Mesenchymal stem cell (in vitro differentiated cells and primary cell): ENCODE measurements at regions not wholly inside any gene's neighbourhood (a gene's known extent, or its start where the extent isn't known, plus 50 kb on each side); places are given as distances from the start of the nearest gene placed in this dataset. TPM values are rescaled to one million over a fixed set of nuclear protein-coding genes. Genes with fewer than 3 reads are reported as not detected.
"Not testable (repeated sequence)": the region's sequence is repeated elsewhere in the genome, so short reads cannot be mapped to it uniquely, and the experiment has no call there.

Experiments used
- DNase-seq: peaks from one replicate; pipeline ENCODE4 v3.0.0-alpha.2; 2013
- H2AFZ ChIP-seq: one replicate; pipeline ENCODE4 v1.6.1; 2013; ENCODE audit warnings: low read depth, mild to moderate bottlenecking, control low read depth, inconsistent platforms, low read length, moderate library complexity
- H2AK5ac ChIP-seq: 2 replicates; pipeline ENCODE4 v1.6.1; 2013; ENCODE audit warnings: low read length, moderate library complexity, mild to moderate bottlenecking, inconsistent platforms; ENCODE audit not compliant: severe bottlenecking
- H2BK120ac ChIP-seq: one replicate; pipeline ENCODE4 v1.6.1; 2013; ENCODE audit warnings: low read depth, mild to moderate bottlenecking, inconsistent platforms, low read length, moderate library complexity
- H2BK12ac ChIP-seq, 2 experiments: one replicate each; pipeline ENCODE4 v1.6.1; 2013; ENCODE audit warnings: inconsistent platforms in 2 of 2, low read length in 2 of 2, mild to moderate bottlenecking in 2 of 2, moderate library complexity in 2 of 2, control low read depth in 1 of 2
- H2BK15ac ChIP-seq: one replicate; pipeline ENCODE4 v1.6.1; 2013; ENCODE audit warnings: mild to moderate bottlenecking, low read depth, inconsistent platforms; ENCODE audit not compliant: poor library complexity, severe bottlenecking
- H2BK5ac ChIP-seq: 2 replicates; pipeline ENCODE4 v1.6.1; 2013; ENCODE audit warnings: low read depth, mild to moderate bottlenecking, low read length, control low read depth, inconsistent platforms; ENCODE audit not compliant: poor library complexity, severe bottlenecking
- H3K14ac ChIP-seq, 2 experiments: one replicate each; pipeline ENCODE4 v1.6.1; 2013; ENCODE audit warnings: inconsistent platforms in 2 of 2, low read length in 2 of 2, control low read depth in 1 of 2, mild to moderate bottlenecking in 1 of 2, moderate library complexity in 1 of 2
- H3K18ac ChIP-seq, 2 experiments: one replicate each; pipeline ENCODE4 v1.6.1; 2013; ENCODE audit warnings: inconsistent platforms in 2 of 2, low read length in 2 of 2, control low read depth in 1 of 2, low read depth in 1 of 2, mild to moderate bottlenecking in 1 of 2
- H3K23ac ChIP-seq, 2 experiments: one replicate each; pipeline ENCODE4 v1.6.1; 2013; ENCODE audit warnings: inconsistent platforms in 2 of 2, low read length in 2 of 2, mild to moderate bottlenecking in 2 of 2, moderate library complexity in 2 of 2, control low read depth in 1 of 2
- H3K27ac ChIP-seq: 2 replicates; pipeline ENCODE4 v1.5.1; 2013; ENCODE audit warnings: mild to moderate bottlenecking, moderate library complexity, low read length, control low read depth, inconsistent platforms; ENCODE audit not compliant: poor library complexity, severe bottlenecking
- H3K27me3 ChIP-seq, 2 experiments: 2 replicates each; pipeline versions ENCODE4 v1.6.1 to v1.7.0; 2013; ENCODE audit warnings: low read length in 2 of 2, mild to moderate bottlenecking in 2 of 2, moderate library complexity in 2 of 2, control low read depth in 1 of 2, inconsistent platforms in 1 of 2; ENCODE audit not compliant: control insufficient read depth in 1 of 2, insufficient read depth in 1 of 2
- H3K36me3 ChIP-seq, 2 experiments: 2 replicates each; pipeline versions ENCODE4 v1.6.1 to v1.7.0; 2013; ENCODE audit warnings: low read length in 2 of 2, control low read depth in 1 of 2, inconsistent platforms in 1 of 2, low read depth in 1 of 2, mild to moderate bottlenecking in 1 of 2; ENCODE audit not compliant: insufficient read depth in 2 of 2, control insufficient read depth in 1 of 2
- H3K4ac ChIP-seq, 2 experiments: one replicate each; pipeline ENCODE4 v1.6.1; 2013; ENCODE audit warnings: inconsistent platforms in 2 of 2, low read length in 2 of 2, mild to moderate bottlenecking in 2 of 2, moderate library complexity in 2 of 2, control low read depth in 1 of 2, low read depth in 1 of 2
- H3K4me1 ChIP-seq: 2 replicates; pipeline ENCODE4 v1.6.1; 2013; ENCODE audit warnings: low read depth, low read length, control low read depth; ENCODE audit not compliant: control insufficient read depth, insufficient read depth
- H3K4me2 ChIP-seq: 2 replicates; pipeline ENCODE4 v1.6.1; 2013; ENCODE audit warnings: low read length, mild to moderate bottlenecking, inconsistent platforms; ENCODE audit not compliant: poor library complexity, severe bottlenecking
- H3K4me3 ChIP-seq, 2 experiments: 2 replicates each; pipeline versions ENCODE4 v1.5.1 to v1.7.0; 2013; ENCODE audit warnings: low read length in 2 of 2, mild to moderate bottlenecking in 2 of 2, control low read depth in 1 of 2, low read depth in 1 of 2; ENCODE audit not compliant: insufficient read depth in 1 of 2
- H3K79me1 ChIP-seq: replicated peaks from 2 replicates; pipeline ENCODE4 v1.6.1; 2013; ENCODE audit warnings: mild to moderate bottlenecking, control low read depth, low read length, inconsistent platforms; ENCODE audit not compliant: poor library complexity, severe bottlenecking
- H3K9ac ChIP-seq: 2 replicates; pipeline ENCODE4 v1.7.0; 2013; ENCODE audit warnings: mild to moderate bottlenecking, low read length, moderate library complexity
- H3K9me3 ChIP-seq: 2 replicates; pipeline ENCODE4 v1.7.0; 2013; ENCODE audit warnings: mild to moderate bottlenecking, low read length; ENCODE audit not compliant: control insufficient read depth
- H4K8ac ChIP-seq: one replicate; pipeline ENCODE4 v1.6.1; 2013; ENCODE audit warnings: inconsistent platforms, mild to moderate bottlenecking, low read length, moderate library complexity
- H4K91ac ChIP-seq: one replicate; pipeline ENCODE4 v1.6.1; 2013; ENCODE audit warnings: mild to moderate bottlenecking, low read length, inconsistent platforms
- WGBS: methylation state at CpG from one replicate; pipeline ENCODE4 v1.1.7; 2013; ENCODE audit warnings: mixed read lengths; 5-methylcytosine and 5-hydroxymethylcytosine counted together
- small RNA-seq: library from polyadenylated mRNA; stranded (forward); fragments of <200 nt; extraction: miRNeasy Mini kit (QIAGEN cat#:217004); gene quantifications from one replicate; pipeline ENCODE3, GENCODE V24; 2013; ENCODE audit warnings: low read depth

DNA sequence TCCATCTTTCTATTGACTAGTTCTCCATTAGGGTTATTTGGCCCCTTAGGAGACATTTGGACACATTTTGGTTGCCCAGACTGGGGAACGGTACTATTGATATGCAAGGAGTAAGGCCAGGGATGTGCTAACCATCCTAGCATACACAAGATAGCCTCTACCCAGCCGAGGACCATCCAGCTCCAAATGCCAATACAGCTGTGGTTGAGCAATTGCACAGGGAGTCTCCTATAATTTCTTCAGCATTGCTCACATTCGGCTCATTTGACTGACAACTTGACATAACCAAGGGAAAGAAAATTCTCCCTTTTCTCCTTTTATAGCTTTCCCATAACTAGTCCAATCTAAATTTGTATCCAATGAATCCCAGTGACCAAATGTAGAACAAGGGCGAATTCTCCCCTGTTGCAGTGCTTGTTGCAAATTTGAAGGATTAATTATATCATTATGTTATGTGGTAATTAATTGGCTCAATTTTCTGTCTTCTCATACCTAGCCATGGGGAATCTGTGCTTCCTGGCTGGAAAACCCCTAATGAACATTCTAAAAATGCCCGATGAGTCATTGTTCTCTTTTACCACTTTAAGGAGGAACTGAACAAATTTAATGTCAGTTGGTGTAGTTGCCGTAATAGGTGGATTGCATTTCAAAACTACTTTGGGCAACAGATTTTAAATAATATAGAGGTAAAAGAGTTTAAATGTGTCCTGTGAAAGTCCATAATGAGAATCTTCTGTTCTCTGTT, 1625.3 kb downstream of the CDY2B start:
- H3K4me2 ChIP-seq, H2AK5ac ChIP-seq, H4K91ac ChIP-seq, H2BK120ac ChIP-seq, H2BK15ac ChIP-seq, H3K14ac ChIP-seq, H3K9me3 ChIP-seq, H3K36me3 ChIP-seq, H3K9ac ChIP-seq, H3K4me1 ChIP-seq, H3K79me1 ChIP-seq, H2BK12ac ChIP-seq, H2AFZ ChIP-seq, H3K27me3 ChIP-seq, H3K18ac ChIP-seq, H3K4me3 ChIP-seq, H4K8ac ChIP-seq, H2BK5ac ChIP-seq, H3K27ac ChIP-seq, H3K4ac ChIP-seq, H3K23ac ChIP-seq, DNase-seq: not testable (repeated sequence)
- no CpG with 5 or more reads among the region's 6 CpGs for WGBS

DNA sequence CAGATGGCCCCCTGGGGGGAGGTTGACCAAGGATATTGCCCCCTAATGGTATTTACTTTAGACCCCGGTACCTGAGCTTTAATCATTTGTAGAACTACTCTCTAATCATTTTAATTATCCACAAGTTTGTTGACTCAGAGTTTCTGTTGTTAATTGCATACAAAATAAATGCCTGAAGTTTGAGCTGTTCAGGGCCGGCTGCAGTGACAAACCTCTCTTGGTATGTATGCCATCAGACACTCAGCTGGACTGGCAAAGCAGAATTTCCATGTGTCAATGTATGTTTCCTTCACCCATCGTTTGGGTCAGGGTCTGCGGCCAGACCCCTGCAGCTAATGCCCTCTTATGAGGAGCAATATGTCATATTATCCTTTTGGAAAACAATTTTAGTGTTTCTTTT, 1624.2 kb downstream of the CDY2B start:
- H3K4me1 ChIP-seq, H3K27ac ChIP-seq, H3K27me3 ChIP-seq, H3K79me1 ChIP-seq, H2AK5ac ChIP-seq, H3K4ac ChIP-seq, H2BK12ac ChIP-seq, H3K23ac ChIP-seq, H3K18ac ChIP-seq, H3K14ac ChIP-seq, H3K36me3 ChIP-seq, H3K4me2 ChIP-seq, H4K8ac ChIP-seq, H2BK5ac ChIP-seq, H4K91ac ChIP-seq, H3K9me3 ChIP-seq, H2BK15ac ChIP-seq, H3K9ac ChIP-seq, H2AFZ ChIP-seq, DNase-seq, H2BK120ac ChIP-seq, H3K4me3 ChIP-seq: not testable (repeated sequence)
- no CpG with 5 or more reads among the region's 4 CpGs for WGBS

Small RNA genes in the stretch of these regions (small RNA-seq; reads per million reads assigned to genes)
- gene RF00401 (not detected), gene RNU6-109P (not detected)
